Transverse colon (tissue), 4 donors: ENCODE measurements at regions not wholly inside any gene's neighbourhood (a gene's known extent, or its start where the extent isn't known, plus 50 kb on each side); places are given as distances from the start of the nearest gene placed in this dataset.

Experiments
- CTCF ChIP-seq, 5 experiments: fragments of 200-600 bp in 3 of 5; fragments of 450-650 bp in 2 of 5; sonication (generic) in 3 of 5; IDR thresholded peaks; 1 replicate in 2 of 5; 2 replicates in 3 of 5; pipeline ENCODE4 v1.5.1; 2016 to 2017; ENCODE audit warnings: antibody characterized with exemption in 5 of 5, inconsistent platforms in 3 of 5, mild to moderate bottlenecking in 2 of 5, moderate library complexity in 1 of 5
- POLR2A ChIP-seq: fragments of 450-650 bp; IDR thresholded peaks from one replicate; pipeline ENCODE4 v1.6.1; 2016; ENCODE audit warnings: antibody characterized with exemption, mild to moderate bottlenecking, moderate library complexity
- POLR2AphosphoS5 ChIP-seq, 3 donors: sonication (generic); formaldehyde crosslinking; IDR thresholded peaks; one replicate each; pipeline ENCODE4 v1.6.1; 2016; ENCODE audit warnings: antibody characterized with exemption in 3 of 3

GRCh38 chr1:187433598-187433997 is 604.8 kb downstream of the PLA2G4A start:
- TF ChIP-seq CTCF (IDR thresholded peaks at IDR 0.05) (no peak), POLR2AphosphoS5 (IDR thresholded peaks at IDR 0.05) (no peak), POLR2A (no peak)
